GM12865 (cell line): ENCODE measurements at regions not wholly inside any gene's neighbourhood (a gene's known extent, or its start where the extent isn't known, plus 50 kb on each side); places are given as distances from the start of the nearest gene placed in this dataset.

Source experiments
- DNase-seq: peaks from one replicate; pipeline ENCODE4 v3.0.0; 2010; ENCODE audit warnings: low read depth
- H3K4me3 ChIP-seq: 2 replicates; pipeline ENCODE4 v1.5.1; 2011; ENCODE audit warnings: mild to moderate bottlenecking, low read depth, low read length, control low read depth
- CTCF ChIP-seq: IDR thresholded peaks from 2 replicates; pipeline ENCODE4 v1.5.1; 2011; ENCODE audit warnings: low read length, control low read depth, low read depth, inconsistent platforms; ENCODE audit not compliant: insufficient read depth; ENCODE audit errors: missing control alignments

GRCh38 chr9:79452265-79452664 is 119.5 kb upstream of the TLE4 start:
- no peak for DNase-seq
- H3K4me3 ChIP-seq = no peak overlapping the region
- TF ChIP-seq CTCF = no peak

- TF ChIP-seq CTCF = no peak
- no peak overlapping the region for H3K4me3 ChIP-seq
- no peak for DNase-seq
Observed at GRCh38 chr9:79461712-79462111, 110.1 kb upstream of the TLE4 start.

- no peak for TF ChIP-seq CTCF
- no peak for DNase-seq
- H3K4me3 ChIP-seq = no peak overlapping the region
Observed at GRCh38 chr9:79465156-79465555, 106.6 kb upstream of the TLE4 start.

GRCh38 chr9:79469164-79469563 is 102.6 kb upstream of the TLE4 start:
- DNase-seq = no peak
- H3K4me3 ChIP-seq = no peak overlapping the region
- TF ChIP-seq CTCF = no peak

GRCh38 chr9:79470954-79471353 is 100.8 kb upstream of the TLE4 start:
- TF ChIP-seq CTCF = no peak
- DNase-seq = no peak
- no peak overlapping the region for H3K4me3 ChIP-seq

GRCh38 chr9:79471580-79472543 is 99.9 kb upstream of the TLE4 start:
- H3K4me3 ChIP-seq = no peak overlapping the region
- DNase-seq = peak; percentile 24
- peak; percentile 12 for TF ChIP-seq CTCF
